ENCODE measurements at regions not wholly inside any gene's neighbourhood (a gene's known extent, or its start where the extent isn't known, plus 50 kb on each side); places are given as distances from the start of the nearest gene placed in this dataset.

GRCh38 chr3:56890448-56891091 lies 88.8 kb upstream of the ARHGEF3 start:
- DNase-seq: no peak

- no peak for DNase-seq
These were observed 87.4 kb upstream of the ARHGEF3 start for GRCh38 chr3:56889131-56889530.

GRCh38 chr3:56887402-56888025 lies 85.8 kb upstream of the ARHGEF3 start:
- no peak for DNase-seq

- DNase-seq: no peak
These were observed 84.6 kb upstream of the ARHGEF3 start for GRCh38 chr3:56886314-56886713.

- no peak for DNase-seq
These were observed 84.1 kb upstream of the ARHGEF3 start for GRCh38 chr3:56885879-56886278.

- DNase-seq: no peak
These were observed 83.7 kb upstream of the ARHGEF3 start for GRCh38 chr3:56885453-56885852.

GRCh38 chr3:56884387-56884786 lies 82.6 kb upstream of the ARHGEF3 start:
- no peak for DNase-seq

- DNase-seq: no peak
These were observed 82.1 kb upstream of the ARHGEF3 start for GRCh38 chr3:56883828-56884227.

- no peak for DNase-seq
These were observed 81.1 kb upstream of the ARHGEF3 start for GRCh38 chr3:56882896-56883295.

- DNase-seq: no peak
These were observed 80.1 kb upstream of the ARHGEF3 start for GRCh38 chr3:56881841-56882240.

- DNase-seq: no peak
These were observed 79.2 kb upstream of the ARHGEF3 start for GRCh38 chr3:56880720-56881575.

GRCh38 chr3:56879436-56880215 lies 77.9 kb upstream of the ARHGEF3 start:
- peak; percentile 56 to 90 for DNase-seq

GRCh38 chr3:56878074-56878473 lies 76.3 kb upstream of the ARHGEF3 start:
- DNase-seq: peak; percentile 61 to 84

- no peak for DNase-seq
These were observed 75.2 kb upstream of the ARHGEF3 start for GRCh38 chr3:56876916-56877315.

- no peak for DNase-seq
These were observed 72.5 kb upstream of the ARHGEF3 start for GRCh38 chr3:56874269-56874668.

GRCh38 chr3:56870436-56870835 lies 68.7 kb upstream of the ARHGEF3 start:
- DNase-seq: no peak

- DNase-seq: no peak
These were observed 67.6 kb upstream of the ARHGEF3 start for GRCh38 chr3:56869157-56869889.

GRCh38 chr3:56868706-56869105 lies 67.0 kb upstream of the ARHGEF3 start:
- no peak for DNase-seq

GRCh38 chr3:56867671-56868070 lies 65.9 kb upstream of the ARHGEF3 start:
- peak in 1 of 2 donors; percentile 12 for DNase-seq

- DNase-seq: no peak
These were observed 63.3 kb upstream of the ARHGEF3 start for GRCh38 chr3:56864918-56865524.

GRCh38 chr3:56864090-56864489 lies 62.3 kb upstream of the ARHGEF3 start:
- DNase-seq: no peak

Measured in inflammatory macrophage treated with lipopolysaccharide for 1 hour (primary cell).